ENCODE measurements at regions not wholly inside any gene's neighbourhood (a gene's known extent, or its start where the extent isn't known, plus 50 kb on each side); places are given as distances from the start of the nearest gene placed in this dataset.

DNA sequence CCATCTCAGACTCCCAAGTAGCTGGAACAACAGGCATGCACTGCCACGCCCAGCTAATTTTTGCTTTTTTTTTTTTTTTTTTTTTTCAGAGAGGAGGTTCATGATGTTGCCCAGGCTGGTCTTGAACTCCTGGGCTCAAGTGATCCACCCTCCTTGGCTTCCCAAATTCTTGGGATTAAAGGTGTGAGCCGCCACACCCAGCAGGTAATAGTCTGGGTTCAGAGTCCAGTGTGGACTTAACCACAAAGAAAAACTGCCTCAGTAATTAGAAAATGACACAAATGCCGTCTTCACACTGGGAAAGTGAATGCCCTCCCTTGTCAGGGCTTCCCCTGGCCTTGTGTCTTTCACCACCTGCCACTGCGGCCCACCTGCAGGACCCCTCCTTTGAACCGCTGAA lies 101.1 kb downstream of the RAB11FIP2 start:
- no peak overlapping the region for H3K4me3 ChIP-seq (ENCODE audit: low read length)
- TF ChIP-seq, protein P1, sequence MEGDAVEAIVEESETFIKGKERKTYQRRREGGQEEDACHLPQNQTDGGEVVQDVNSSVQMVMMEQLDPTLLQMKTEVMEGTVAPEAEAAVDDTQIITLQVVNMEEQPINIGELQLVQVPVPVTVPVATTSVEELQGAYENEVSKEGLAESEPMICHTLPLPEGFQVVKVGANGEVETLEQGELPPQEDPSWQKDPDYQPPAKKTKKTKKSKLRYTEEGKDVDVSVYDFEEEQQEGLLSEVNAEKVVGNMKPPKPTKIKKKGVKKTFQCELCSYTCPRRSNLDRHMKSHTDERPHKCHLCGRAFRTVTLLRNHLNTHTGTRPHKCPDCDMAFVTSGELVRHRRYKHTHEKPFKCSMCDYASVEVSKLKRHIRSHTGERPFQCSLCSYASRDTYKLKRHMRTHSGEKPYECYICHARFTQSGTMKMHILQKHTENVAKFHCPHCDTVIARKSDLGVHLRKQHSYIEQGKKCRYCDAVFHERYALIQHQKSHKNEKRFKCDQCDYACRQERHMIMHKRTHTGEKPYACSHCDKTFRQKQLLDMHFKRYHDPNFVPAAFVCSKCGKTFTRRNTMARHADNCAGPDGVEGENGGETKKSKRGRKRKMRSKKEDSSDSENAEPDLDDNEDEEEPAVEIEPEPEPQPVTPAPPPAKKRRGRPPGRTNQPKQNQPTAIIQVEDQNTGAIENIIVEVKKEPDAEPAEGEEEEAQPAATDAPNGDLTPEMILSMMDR (conservative IDR thresholded peaks at IDR 0.05; ENCODE audit: low read depth, low read length), result no peak
- DNase-seq (ENCODE audit: low read depth), result no peak

DNA sequence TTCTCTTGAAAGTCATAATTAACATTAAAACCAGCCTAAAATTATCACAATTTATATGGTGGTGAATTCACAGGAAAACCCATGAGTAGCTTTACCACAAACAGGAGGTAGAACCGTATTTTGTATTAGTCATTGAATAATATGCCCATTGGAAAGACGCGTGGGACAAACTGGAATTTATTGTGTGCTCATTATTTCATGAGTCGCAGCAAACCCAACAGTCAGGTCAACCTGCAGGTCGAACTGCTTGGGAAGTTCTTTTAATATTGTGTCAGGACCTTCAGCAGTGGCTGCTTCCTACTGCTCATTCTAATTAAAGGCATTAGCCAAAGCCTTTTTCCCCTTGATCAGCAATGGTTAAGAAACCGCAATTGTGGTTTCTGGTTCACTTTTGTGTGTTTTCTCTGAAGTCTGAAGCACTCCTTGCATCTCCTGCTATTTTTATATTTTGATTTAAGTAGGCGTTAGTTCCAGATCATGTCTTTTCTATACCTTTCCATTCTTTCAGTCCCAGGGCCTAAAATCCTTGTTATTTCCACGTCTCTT lies 100.1 kb downstream of the RAB11FIP2 start:
- H3K4me3 ChIP-seq (ENCODE audit: low read length), result no peak overlapping the region
- TF ChIP-seq, protein P1 (conservative IDR thresholded peaks at IDR 0.05; ENCODE audit: low read depth, low read length), result no peak
- DNase-seq (ENCODE audit: low read depth), result peak; percentile 19

DNA sequence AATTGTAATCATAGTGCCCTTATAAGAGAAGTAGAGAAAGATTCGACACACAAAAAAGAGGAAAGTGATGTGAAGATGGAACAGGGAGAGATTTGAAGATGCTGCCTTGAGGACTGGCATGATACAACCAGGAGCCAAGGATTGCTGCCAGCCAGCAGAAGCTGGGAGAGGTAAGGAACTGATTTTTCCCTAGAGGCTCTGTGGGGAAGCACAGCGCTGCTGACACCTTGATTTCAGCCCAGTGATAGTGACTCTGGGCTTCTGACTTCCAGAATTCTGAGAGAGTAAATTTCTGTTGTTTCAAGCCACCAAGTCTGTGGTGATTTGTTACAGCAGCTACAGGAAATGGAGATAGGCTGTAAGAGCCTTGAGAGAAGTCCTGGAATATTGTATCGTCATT lies 98.2 kb downstream of the RAB11FIP2 start:
- no peak for DNase-seq (ENCODE audit: low read depth)
- TF ChIP-seq, protein P1 (conservative IDR thresholded peaks at IDR 0.05; ENCODE audit: low read depth, low read length), result no peak
- no peak overlapping the region for H3K4me3 ChIP-seq (ENCODE audit: low read length)

DNA sequence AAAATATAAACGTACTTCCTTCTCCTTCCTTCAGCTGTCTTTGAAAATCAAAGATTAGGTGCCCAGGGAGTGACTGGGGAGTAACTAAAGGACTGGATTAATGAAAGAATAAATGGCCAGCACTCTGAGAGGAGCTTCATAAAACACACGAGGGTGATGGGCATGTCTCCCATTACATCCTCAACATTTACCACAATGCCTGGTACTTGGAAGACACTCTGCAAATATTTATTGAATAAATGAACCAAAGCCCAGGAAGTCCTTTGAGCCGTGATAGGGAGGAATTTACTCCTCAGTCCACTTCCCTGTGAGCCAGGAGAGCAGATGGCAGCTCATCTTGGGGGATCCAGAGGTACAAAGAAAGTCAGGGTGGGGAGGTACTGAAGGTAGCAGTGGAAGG lies 96.3 kb downstream of the RAB11FIP2 start:
- no peak overlapping the region for H3K4me3 ChIP-seq (ENCODE audit: low read length)
- TF ChIP-seq, protein P1 (conservative IDR thresholded peaks at IDR 0.05; ENCODE audit: low read depth, low read length), result no peak

More for the DNA sequence above, 96.3 kb downstream of the RAB11FIP2 start:
- no peak for DNase-seq (ENCODE audit: low read depth)

Measured in retinal pigment epithelial cell (primary cell).